ENCODE measurements at regions not wholly inside any gene's neighbourhood (a gene's known extent, or its start where the extent isn't known, plus 50 kb on each side); places are given as distances from the start of the nearest gene placed in this dataset.

DNA sequence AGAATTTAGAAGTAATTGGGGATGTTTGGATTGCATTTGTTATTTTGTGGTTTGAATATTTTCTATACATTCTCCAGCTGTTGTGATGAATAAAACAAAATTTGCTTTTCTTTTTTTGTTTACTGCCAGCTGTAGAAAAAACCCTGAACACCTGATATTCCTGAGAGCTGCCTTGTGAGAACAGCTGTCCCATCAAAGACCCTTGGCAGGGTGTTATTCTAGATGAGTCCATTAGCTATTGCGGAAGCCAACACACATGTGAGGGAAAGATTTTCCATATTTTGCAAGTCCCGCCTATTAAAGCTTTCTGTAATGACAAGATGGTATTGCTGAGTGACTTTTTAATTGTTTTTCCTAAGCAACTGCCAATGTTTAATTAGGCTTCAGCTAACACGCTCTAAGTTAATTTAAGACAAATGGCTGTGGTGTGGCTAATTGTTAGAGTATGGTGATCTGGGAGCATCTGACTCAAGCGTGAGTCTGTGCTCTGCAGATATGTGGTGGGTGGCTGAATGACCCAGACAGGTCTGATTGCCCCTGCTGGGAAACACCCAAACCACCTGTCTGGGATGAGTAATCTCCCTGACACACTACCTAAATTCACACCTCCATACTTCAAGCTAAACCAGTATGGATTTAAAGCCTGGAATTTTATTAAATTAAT, 86.5 kb upstream of the PRLR start:
- no peak for DNase-seq (ENCODE audit: low read depth)

DNA sequence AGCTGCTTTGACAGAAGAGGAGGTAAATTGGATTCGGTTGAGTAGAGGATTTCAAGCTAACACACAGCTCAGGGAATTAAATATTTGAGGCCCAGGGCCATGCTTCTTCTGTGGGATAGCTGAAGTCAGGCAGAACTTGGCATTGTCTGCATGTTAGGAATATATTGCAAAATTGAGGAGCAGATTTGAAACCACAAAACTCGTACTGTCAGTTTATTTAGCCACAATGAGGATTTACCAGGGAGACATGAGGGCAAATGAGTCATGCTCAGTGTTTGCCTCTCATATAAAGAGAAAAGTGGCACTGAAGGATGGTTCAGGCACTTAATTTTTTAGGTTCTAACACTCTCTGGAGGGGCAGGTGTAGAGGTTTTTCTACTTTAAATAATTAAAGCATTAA, 83.0 kb upstream of the PRLR start:
- peak; percentile 70 for DNase-seq (ENCODE audit: low read depth)

DNA sequence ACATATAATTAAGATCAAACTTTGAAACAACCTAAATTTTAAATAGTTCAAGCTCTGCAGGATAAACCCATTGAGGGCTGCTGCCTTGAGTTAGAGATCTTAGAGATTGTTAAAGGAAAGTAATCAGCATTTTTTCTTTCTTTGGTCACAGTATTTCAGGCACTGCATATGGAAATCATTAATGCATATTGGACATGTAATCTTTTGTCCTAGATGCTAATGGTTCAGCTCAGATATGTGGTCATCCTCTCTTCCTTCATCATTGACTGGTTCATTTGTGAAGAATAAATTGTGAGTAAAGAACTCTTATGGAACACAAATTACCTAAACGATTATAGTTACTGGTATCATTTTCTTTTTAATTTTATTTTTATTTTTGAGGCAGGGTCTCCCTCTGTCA, 82.0 kb upstream of the PRLR start:
- DNase-seq (ENCODE audit: low read depth) = no peak

DNA sequence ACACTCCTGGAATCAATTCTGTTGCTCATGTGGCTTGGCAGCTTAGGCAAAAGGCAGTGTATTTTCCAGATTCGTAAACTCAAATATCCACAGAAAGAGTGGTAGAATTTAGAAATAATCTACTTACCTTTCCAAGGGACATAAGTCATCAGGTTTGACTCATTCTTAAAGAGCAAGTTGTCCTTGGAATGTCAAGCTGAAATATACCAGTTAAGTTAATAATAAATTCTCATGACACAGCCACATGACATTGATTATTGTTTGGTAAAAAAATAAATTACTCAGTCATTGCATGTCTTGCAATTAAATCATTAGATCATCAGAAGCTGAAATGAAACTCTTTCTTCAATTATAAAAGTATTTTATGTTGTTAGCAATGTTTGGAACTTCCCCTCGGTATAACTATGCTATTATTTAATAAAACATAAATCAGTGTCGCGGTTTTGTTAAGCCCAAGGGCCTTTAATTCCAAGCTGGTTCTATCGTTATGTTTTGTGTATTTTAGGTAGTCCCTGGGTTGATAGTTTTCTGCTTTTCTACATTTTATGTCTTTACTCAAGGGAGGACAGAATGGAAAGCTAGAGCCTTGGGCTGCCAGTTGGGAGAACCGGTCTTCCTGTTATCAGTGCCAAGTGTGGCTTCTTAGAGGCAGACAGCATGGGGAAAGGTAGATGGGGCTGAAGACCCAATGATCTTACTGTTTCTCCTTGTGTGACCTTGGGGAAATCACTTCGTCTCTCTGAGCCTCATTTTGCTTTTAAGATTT, 79.3 kb upstream of the PRLR start:
- no peak for DNase-seq (ENCODE audit: low read depth)

DNA sequence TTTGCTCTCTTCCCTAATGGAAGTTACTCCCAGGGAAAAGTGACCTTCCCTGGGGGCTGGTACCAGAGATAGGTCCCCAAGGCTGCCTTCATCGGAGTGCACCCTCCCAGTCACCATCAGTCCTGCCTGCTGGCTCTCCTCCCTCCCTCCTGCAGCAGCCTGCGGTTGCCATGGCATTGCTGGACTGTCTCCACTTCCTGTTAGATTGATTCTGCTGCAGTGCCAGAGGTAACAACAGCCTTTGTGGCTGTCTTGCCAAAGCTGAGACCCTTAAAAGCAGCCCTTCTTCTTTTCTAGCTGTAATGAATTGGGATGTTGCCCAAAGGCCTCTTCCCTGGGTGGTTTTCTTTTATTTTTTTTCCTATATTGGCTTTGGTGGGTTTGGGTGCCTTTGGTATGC, 78.1 kb upstream of the PRLR start:
- DNase-seq (ENCODE audit: low read depth) = no peak

DNA sequence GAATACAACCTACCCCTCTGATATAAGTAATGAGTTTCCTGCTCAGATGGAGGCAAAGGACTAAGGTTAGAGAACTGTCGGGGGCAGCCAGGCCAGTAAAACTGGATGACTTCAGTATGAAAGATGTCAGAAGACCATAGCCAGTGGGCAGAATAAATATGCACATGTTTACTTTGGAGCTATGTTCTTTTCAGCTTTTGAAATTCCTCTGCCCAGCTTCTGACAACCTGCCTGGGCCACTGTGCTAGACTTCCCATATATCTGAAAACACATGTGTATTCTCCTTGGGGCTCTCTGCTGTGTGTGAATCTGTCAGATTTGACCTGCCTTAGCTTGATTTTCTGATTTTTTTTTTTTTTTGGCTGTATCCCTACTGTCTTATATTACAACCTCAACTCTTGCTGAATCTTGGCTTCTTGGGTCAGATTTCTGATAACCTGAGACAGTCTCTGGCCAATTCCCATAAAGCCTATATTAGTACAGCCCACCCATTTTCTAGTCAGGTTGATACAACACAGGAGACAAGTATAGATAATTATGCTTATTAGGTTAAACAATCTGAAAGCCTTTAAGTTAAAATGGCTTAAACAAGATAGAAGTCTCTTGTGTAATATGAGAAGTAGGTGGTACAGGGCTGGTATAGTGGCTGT, 76.6 kb upstream of the PRLR start:
- DNase-seq (ENCODE audit: low read depth) = no peak

DNA sequence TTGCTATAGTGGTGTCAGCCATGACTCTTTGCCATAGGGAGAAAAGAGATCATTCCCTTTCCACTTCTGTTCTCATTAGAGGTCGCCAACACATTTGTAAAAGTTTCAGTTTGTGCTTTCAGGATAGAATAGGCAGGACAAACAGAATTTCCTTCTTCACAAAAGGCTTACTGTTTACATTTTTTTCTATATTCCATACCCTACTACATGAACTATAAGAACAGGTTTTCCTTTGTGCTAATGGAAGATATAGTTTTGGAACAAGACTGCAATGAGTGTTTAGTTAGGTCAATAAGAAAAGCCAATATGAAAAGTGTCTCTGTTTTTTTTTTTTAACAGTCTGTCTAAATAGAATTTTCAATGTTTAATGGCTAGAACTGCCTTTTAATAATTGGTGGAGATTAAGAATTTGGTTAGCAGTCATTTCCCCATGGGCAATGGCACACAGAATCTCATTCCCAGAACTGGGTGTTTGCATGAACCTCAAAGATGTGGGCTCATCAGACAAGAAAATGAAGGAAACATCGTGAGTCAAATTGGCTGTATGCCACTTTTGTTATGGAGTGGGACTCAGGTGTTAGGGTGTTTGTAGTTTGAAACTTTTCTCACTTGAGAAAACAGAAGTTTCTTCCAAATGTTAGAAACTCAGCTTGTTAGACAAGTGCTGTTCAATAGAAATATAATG, 75.2 kb upstream of the PRLR start:
- DNase-seq (ENCODE audit: low read depth) = no peak

DNA sequence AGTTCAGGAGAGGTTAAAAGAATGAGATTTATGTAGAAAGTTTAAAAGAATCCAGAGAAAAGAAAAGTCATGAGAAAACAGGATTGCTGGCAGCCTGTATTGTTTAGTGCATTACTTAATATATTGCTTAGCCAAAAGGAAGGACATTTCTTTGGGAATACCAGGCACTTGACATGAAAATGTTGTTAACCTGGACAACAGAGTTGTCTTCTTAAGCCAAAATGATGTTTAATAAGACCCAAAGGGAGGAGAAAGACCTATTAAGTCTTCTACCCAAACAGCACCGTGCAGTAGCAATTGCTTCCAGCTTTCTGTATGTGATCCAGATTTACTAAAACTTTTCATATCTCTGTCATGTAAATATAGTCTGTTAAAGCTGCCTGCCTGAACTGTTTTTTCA, 74.0 kb upstream of the PRLR start:
- DNase-seq (ENCODE audit: low read depth) = no peak

DNA sequence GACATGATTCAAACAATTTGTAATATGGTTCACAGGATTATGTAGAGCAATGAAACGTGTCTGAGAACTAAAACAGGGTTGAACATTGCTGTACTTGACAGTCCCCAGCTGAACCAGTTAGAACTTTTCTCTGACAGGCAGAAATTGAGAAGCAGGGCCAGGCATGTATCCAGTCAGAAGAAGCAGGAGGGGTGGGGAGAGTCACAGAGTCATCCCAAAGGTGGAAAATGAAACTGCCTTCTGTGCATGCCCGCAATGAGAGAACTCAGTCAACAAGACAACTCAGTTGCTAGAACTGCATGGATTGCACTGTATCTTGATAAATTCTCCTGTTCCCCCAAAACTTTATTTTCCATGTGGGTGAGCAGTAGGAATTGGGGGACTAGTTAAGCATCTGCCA, 72.9 kb upstream of the PRLR start:
- no peak for DNase-seq (ENCODE audit: low read depth)

DNA sequence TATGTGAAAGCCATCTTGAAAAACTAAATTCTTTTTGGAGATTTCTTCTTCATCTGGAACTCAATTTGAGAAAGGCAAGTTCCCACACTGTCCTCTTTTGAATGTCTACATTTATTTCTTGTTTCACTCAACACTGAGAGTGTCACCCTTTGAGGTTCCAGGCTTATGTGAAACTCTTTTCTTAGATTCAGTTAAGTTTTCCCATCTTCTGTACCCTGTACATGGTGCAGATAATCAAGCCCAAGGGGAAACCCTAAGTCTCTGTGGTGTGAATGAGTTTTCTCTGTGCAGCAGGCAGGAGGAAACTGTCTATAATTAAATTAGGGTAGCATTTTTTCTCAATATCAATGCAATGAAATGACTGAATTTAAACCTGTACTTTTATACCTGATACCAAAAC, 72.3 kb upstream of the PRLR start:
- no peak for DNase-seq (ENCODE audit: low read depth)

DNA sequence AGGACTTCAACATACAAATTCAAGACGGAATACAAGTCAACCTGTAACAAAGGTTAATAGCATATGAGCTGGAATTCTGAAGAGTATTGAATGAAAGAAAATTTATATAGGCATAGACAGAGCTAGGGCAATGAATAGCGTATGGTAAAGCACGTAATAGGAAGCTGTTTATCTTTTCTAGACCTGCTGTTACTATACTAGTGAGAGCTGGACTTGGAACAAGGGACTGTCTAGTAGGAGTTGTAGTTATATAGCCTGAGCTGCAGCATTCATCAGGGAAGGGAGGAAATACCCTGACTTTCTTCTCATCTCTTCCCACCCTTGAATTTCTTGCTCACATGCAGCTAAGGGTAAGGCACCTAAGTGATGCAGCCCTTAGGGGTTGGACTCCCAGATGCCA, 67.5 kb upstream of the PRLR start:
- no peak for DNase-seq (ENCODE audit: low read depth)

DNA sequence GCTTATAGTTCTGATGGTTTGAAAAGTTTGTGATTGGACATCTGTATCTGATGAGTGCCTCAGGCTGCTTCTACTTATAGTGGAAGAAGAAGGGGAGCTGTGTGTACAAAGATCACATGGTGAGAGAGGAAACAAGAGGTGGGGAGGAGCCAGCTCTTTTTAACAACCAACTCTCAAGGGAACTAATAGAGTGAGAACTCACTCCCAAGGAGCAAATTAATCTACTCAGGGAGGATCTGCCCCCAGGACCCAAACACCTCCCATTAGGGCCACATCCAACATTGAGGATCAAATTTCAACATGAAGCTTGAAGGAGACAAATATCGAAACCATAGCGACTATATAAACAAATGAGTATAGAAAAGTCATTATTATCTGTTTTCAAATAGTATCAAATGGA, 64.7 kb upstream of the PRLR start:
- DNase-seq (ENCODE audit: low read depth) = no peak

DNA sequence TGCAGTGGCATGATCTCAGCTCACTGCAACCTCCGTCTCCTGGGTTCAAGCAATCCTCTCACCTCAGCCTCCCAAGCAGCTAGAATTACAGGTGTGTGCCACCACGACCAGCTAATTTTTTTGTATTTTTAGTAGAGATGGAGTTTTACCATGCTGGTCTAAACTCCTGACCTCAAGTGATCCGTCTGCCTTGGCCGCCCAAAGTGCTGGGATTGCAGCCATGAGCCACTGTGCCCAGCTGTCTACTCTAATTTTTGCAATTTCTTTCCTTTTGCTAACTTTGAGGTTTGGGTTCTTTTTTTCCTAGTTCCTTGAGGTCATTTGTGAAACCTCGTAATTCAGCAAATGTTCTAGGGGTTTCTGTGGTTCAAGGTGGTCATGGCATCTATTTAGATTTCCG, 63.7 kb upstream of the PRLR start:
- no peak for DNase-seq (ENCODE audit: low read depth)

DNA sequence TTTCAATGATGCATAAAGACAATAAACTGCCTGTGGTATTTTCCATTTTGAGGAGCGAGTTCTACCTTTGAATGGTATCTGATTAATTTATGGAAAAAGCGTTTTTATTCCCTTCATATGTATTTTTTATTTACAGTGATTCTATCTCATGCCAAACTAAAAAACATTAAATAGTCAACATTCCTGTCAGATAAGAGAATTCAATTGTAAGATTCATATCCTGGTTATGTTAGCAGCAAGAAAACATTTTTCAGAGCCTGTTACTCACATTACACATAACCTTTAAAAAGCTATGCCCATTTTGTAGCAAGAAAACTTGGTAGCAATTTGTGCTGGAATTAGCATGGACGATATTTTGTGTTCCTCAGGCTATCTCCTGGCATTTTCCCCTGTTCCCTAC, 55.1 kb upstream of the PRLR start:
- DNase-seq (ENCODE audit: low read depth) = no peak

DNA sequence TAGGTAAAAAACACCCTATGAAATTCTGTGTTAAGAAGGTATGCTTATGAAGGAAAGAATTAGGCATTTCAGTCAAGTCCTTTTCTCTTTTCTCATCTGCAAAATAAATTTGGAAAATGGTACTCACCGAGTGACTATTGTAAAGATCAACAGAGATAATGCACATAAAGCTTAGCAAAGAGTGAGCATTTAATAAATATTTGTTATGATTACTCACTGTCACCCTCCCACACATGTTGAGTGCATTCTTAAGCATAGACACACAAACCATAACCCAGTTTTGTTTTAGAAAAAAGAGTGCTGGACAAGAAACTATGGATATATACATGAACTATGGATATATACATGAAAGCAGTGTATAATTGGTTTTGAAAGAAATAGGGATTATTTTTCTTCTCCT, 54.7 kb upstream of the PRLR start:
- DNase-seq (ENCODE audit: low read depth) = no peak

DNA sequence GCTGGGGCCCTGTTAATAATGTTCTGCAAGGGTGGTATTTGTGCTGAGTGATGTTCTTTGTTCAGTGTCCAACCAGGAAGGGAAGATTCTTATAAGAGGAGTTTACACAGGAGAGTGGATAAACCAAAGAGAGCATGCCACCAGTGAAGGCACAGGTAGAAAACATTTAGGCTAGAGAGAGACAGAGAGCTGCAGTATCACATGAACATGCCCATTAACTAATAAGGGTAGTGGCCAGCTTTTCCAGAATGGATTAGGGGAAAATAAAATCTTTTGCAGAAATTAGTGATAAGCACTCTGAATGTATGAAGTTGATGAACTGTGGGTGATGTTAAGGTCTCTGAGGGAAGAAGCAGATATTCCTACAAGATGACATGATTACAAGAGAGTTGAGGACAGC, 54.1 kb upstream of the PRLR start:
- no peak for DNase-seq (ENCODE audit: low read depth)

DNA sequence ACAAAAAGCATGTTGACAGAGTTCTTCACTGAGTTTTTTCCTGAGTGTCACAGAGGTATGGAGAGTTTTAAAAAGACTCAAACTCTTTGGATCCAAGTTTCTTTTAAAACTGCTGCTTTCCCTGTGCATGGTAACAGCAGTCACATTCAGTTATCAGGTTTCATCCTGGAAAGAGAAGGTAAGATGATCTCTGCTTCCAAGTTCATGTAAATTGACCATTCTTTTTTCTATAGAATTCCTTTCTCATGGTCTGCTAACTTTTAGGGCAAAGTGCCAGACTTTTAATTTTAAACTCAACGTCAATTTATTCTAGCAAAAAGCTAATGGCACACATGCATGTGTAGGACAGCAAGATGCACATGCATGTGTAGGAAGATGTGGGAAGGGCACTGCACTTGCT, 52.5 kb upstream of the PRLR start:
- DNase-seq (ENCODE audit: low read depth) = no peak

DNA sequence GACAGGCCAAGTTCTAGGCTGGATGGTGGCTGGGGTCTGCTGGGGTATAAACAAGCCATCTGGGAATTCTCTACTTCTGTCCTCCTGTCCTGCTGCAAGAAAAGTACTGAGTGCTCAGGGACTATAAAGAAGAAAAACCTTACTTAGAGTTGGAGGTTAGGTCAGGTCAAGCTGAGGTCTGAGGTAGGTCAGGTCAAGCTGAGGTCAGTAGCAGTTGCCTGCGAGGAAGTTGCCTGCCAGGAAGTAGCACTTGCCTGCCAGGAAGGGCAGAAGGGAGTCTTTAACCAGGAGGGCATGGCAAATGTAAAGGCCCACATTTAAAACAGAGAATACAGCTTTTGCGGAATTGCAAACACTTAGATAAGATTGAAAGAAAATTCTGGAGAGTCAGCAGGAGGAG, 51.3 kb upstream of the PRLR start:
- DNase-seq (ENCODE audit: low read depth) = no peak
